AG20443 (cell line): ENCODE measurements at regions not wholly inside any gene's neighbourhood (a gene's known extent, or its start where the extent isn't known, plus 50 kb on each side); places are given as distances from the start of the nearest gene placed in this dataset.
"Not testable (repeated sequence)": the region's sequence is repeated elsewhere in the genome, so short reads cannot be mapped to it uniquely, and the experiment has no call there.

Source experiments
- DNase-seq: peaks from one replicate; pipeline ENCODE4 v3.0.0; 2012; ENCODE audit warnings: low spot score, mixed read lengths

DNA sequence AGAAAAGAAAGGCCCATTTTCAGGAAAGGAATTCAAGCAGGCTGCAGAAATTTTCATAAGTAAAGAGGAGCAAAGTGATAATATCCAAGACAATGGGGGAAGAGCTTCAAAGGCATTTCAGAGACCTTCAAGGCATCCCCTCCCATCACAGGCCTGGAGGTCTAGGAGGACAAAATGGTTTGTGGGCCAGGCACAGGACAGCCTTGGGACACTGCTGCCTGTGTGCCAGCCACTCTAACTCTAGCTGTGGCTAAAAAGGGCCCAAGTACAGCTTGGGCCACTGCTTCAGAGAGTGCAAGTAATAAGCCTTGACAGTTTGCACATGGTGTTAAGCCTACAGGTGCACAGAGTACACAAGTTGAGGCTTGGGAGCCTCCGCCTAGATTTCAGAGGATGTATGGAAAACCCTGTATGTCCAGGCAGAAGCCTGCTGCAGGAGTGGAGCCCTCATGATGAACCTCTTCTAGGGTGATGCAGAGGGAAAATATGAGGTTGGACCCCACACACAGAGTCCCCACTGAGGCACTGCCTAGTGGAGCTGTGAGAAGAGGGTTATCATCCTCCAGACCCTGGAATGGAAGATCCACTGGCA is 51.8 kb upstream of the ZSWIM5 start:
- no peak for DNase-seq

DNA sequence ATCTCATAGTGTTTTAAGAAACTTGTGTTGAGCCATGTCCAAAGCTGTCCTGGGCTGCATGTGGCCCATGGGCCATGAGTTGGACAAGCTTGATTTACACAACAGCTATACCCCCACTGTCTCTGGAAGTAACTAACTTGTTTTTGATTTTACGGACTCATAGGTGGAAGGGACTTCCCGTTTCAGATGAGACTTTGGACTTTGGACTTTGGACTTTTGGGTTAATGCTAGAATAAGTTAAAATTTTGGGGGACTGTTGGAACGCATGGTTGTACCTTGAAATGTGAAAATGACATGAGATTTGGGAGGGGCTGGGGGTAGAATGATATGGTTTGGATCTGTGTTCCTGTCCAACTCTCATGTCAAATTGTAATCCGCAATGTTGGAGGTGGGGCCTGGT is 52.6 kb upstream of the ZSWIM5 start:
- no peak for DNase-seq

DNA sequence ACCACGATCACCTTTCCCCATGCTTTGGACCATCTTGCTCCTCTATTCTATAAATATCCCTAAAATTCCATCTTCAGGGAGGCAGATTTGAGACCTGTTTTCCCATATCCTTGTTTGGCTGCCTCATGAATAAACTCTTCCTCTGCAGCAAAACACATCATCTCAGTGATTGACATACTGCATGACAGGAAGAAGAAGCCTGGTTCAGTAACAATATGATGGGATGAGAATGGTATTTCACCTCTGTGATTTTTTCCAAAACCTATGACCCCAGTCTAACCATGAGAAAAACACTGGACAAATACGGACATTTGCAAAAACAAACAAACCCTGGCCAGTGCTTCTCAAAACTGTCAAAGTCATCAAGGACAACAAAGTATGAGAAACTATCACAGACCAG is 53.8 kb upstream of the ZSWIM5 start:
- DNase-seq = no peak

DNA sequence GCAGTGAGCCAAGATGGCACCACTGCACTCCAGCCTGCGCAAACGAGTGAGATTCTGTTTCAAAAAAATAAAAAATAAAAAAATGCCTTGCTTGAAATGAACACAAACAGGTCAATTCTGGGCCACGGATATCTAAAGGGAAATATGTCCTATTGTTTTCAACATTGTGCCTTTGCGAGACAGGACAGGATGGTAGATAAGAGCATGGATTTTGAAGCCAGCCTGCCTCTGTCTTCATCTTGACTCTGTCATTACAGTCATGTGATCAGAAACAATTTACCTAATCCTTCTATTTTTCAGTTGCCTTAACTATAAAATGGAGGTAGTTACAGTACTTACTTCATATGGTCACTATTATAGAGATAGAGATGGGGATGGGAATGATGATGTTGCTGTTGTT is 56.7 kb upstream of the ZSWIM5 start:
- DNase-seq = no peak

DNA sequence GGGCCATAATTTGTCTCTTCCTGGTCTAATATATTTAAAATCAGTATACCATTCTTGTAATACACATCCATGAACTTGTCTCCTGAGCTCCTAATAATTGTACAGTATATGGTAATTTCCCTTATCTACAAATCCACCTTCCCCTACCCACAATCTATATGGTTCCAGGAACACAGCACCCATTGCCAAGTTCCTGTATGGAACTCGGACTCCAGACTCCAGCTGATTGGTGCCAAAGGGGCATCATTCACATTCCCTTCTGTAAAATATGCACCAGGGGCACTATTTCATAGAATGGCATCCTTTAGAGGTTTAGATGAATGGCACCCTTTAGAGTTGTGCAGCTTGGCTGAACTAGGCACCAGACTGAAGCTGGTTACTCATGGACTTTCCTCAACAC is 58.8 kb upstream of the ZSWIM5 start:
- DNase-seq = no peak

DNA sequence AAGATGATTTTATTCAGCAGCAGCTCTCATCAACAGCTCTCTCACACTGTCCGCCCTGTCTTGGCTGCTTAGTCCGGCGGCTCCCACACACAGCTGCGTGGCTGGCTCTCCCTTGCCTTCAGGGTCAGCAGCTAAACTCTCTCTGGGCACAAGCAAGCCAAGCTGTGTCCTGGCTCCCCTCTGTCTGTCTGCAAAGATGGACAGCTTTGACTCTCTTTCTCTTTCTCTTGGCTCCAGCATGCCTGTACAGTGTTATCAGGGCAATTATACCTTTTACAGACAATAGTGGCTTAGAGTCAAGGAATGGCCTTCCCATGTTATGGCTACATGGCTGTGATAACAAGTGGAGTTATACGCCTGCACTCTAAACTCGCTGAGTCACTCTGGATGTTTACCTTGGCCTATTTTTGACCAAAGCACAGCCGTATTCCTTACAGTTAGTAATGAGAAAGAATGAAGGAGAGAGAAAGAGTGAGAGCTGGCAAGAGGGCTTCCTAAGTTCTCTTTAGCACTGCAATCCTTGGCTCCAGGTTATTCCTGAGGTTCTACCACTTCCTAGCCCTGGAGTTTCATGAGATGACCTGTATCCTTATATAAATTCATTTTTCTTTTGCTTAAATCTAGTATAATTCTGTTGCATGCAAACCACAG is 59.9 kb upstream of the ZSWIM5 start:
- peak; percentile 18 for DNase-seq

DNA sequence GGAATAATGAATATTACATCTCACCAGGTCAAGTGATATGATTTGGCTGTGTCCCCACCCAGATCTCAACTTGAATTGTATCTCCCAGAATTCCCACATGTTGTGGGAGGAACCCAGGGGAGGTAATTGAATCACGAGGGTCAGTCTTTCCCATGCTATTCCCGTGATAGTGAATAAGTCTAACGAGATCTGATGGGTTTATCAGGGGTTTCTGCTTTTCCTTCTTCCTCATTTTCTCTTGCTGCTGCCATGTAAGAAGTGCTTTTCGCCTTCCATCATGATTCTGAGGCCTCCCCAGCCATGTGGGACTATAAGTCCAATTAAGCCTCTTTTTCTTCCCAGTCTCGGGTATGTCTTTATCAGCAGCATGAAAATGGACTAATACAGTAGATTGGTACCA is 58.4 kb upstream of the HPDL start:
- DNase-seq = not testable (repeated sequence)

DNA sequence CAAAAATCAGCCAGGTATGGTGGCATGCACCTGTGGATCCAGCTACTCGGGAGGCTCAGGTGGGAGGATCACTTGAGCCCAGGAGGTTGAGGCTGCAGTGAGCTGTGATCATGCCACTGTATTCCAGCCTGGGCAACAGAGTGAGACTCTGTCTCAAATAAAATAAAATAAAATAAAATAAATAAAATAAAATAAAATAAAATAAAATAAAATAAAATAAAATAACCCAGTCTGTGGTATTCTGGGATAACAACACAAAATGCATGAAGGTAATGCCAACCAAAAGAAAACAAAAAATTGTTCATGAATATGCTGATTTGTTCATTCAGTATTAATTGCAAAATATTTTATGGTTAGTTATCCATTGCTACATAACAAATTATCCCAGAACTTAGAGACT is 54.4 kb upstream of the HPDL start:
- not testable (repeated sequence) for DNase-seq

DNA sequence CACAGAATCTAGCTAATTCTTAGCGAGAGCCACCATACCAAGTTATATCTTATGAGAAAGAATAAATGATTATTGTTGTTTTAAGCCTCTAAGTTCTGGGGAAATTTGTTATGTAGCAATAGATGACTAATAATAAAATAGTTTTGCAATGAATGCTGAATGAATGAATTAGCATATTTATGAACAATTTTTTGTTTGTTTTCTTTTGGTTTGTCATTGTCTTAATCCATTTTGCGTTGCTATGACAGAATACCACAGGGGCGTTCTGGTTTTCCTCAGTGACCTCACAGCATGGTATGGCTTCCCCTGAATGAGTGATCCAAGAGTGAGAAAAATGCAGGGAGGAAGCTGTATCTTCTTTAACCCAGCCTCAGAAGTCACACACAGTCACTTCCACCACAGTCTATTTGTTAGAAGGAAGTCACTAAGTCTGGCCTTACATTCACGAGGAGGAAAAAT is 53.8 kb upstream of the HPDL start:
- DNase-seq = peak; percentile 76

DNA sequence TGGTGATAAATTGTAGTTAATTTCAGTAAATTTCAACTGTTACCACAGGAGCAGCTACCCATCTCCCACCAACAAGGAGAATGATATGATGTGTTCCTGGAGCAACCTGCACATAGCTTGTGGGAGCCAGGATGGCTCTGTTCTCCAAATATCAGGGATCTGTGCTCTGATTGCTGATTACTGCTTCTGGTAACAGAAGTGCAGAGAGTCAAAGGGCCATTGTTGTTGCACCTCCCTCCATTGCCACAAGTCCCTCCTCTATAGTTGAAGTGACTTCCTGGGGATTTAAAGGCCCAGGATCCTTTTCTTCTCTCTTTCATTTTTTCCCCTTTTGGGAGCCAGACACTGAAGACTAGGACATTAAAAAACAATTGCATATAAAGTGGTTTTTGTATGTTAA is 51.6 kb upstream of the HPDL start:
- no peak for DNase-seq
